ENCODE measurements at regions not wholly inside any gene's neighbourhood (a gene's known extent, or its start where the extent isn't known, plus 50 kb on each side); places are given as distances from the start of the nearest gene placed in this dataset.

DNA sequence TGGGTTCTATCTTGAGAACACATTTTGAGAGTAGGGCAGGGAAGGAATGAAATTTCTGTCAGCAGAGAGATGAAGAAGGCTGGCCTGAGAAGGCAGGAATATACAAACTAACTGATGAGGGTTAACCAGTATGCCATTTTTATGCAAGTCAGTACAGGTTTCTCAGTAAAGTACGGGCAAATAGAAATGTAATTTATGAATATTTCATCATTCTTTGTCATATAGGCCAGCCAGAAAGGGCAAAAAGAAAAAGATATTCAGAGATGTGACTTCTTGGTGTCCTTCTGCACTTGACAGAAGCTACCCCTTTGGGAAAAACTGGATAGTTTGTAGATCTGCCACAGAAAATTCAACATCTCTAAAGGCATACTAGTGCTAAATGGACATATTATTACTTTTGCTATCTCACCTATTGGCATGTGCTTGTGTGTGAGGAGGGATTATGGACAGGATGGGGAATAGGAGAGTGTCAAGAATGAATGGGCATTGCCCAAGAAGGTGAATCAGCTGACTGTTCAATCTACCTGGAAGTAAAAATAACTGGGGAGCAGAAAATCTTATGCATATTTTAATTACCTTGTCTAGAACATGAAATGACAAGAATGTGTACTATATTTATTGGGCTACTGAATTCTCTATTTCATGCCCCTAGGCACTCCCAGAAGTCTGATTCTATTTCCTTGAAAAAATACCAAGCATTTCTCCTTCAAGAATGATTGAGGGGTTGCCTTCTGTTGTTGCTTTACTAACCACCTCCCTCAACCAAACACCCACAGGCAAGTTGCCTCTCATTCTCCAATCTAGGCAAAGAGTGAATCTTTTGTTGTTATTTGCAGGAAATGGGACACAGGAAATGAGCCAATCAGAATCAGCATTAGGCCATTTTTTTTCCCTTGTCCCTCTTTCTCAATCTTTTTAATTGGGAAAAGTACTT is 175.1 kb upstream of the SLC38A2 start:
- no peak for TF ChIP-seq EZH2 (IDR thresholded peaks at IDR 0.05; ENCODE audit: borderline replicate concordance, insufficient read depth, low read length, poor library complexity, severe bottlenecking)
- TF ChIP-seq MXI1 (conservative IDR thresholded peaks at IDR 0.05; ENCODE audit: poor library complexity, severe bottlenecking): no peak
- TF ChIP-seq, protein P1, sequence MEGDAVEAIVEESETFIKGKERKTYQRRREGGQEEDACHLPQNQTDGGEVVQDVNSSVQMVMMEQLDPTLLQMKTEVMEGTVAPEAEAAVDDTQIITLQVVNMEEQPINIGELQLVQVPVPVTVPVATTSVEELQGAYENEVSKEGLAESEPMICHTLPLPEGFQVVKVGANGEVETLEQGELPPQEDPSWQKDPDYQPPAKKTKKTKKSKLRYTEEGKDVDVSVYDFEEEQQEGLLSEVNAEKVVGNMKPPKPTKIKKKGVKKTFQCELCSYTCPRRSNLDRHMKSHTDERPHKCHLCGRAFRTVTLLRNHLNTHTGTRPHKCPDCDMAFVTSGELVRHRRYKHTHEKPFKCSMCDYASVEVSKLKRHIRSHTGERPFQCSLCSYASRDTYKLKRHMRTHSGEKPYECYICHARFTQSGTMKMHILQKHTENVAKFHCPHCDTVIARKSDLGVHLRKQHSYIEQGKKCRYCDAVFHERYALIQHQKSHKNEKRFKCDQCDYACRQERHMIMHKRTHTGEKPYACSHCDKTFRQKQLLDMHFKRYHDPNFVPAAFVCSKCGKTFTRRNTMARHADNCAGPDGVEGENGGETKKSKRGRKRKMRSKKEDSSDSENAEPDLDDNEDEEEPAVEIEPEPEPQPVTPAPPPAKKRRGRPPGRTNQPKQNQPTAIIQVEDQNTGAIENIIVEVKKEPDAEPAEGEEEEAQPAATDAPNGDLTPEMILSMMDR (IDR thresholded peaks at IDR 0.05; ENCODE audit: poor library complexity, severe bottlenecking): no peak
- no peak for TF ChIP-seq TAF1 (IDR thresholded peaks at IDR 0.05; ENCODE audit: low read depth)
- no peak for TF ChIP-seq SMC3 (conservative IDR thresholded peaks at IDR 0.05; ENCODE audit: poor library complexity)
- no peak for TF ChIP-seq POLR2AphosphoS5 (IDR thresholded peaks at IDR 0.05)
- TF ChIP-seq RAD21 (conservative IDR thresholded peaks at IDR 0.05): no peak
- TF ChIP-seq, protein P2, sequence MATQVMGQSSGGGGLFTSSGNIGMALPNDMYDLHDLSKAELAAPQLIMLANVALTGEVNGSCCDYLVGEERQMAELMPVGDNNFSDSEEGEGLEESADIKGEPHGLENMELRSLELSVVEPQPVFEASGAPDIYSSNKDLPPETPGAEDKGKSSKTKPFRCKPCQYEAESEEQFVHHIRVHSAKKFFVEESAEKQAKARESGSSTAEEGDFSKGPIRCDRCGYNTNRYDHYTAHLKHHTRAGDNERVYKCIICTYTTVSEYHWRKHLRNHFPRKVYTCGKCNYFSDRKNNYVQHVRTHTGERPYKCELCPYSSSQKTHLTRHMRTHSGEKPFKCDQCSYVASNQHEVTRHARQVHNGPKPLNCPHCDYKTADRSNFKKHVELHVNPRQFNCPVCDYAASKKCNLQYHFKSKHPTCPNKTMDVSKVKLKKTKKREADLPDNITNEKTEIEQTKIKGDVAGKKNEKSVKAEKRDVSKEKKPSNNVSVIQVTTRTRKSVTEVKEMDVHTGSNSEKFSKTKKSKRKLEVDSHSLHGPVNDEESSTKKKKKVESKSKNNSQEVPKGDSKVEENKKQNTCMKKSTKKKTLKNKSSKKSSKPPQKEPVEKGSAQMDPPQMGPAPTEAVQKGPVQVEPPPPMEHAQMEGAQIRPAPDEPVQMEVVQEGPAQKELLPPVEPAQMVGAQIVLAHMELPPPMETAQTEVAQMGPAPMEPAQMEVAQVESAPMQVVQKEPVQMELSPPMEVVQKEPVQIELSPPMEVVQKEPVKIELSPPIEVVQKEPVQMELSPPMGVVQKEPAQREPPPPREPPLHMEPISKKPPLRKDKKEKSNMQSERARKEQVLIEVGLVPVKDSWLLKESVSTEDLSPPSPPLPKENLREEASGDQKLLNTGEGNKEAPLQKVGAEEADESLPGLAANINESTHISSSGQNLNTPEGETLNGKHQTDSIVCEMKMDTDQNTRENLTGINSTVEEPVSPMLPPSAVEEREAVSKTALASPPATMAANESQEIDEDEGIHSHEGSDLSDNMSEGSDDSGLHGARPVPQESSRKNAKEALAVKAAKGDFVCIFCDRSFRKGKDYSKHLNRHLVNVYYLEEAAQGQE (IDR thresholded peaks at IDR 0.05; ENCODE audit: borderline replicate concordance): no peak
- no peaks in the 10 kb centered on the region for H3K36me3 ChIP-seq (ENCODE audit: insufficient read depth, low read length)
- no peaks in the 10 kb centered on the region for H3K79me2 ChIP-seq (replicated peaks; ENCODE audit: insufficient read depth, low read length)
- H3K9ac ChIP-seq (ENCODE audit: low read length): no peak overlapping the region
- H3K27ac ChIP-seq (ENCODE audit: low read length): no peak overlapping the region
- no peak overlapping the region for H2AFZ ChIP-seq (ENCODE audit: low read depth, low read length)
- H4K20me1 ChIP-seq (ENCODE audit: insufficient read depth): no peaks in the 10 kb centered on the region
- H3K9me2 ChIP-seq (ENCODE audit: insufficient read depth, low read length): no peaks in the 10 kb centered on the region
- no peak overlapping the region for H3K4me2 ChIP-seq (ENCODE audit: low read length)
- no peaks in the 10 kb centered on the region for H3K9me3 ChIP-seq (ENCODE audit: low read length)
- H3K27me3 ChIP-seq (ENCODE audit: insufficient read depth, low read depth, low read length): no peaks in the 10 kb centered on the region
- H3F3A ChIP-seq (ENCODE audit: insufficient read depth, low read length, poor library complexity, severe bottlenecking): no peaks in the 10 kb centered on the region
- no peak overlapping the region for H3K4me3 ChIP-seq (ENCODE audit: low read length)

DNA sequence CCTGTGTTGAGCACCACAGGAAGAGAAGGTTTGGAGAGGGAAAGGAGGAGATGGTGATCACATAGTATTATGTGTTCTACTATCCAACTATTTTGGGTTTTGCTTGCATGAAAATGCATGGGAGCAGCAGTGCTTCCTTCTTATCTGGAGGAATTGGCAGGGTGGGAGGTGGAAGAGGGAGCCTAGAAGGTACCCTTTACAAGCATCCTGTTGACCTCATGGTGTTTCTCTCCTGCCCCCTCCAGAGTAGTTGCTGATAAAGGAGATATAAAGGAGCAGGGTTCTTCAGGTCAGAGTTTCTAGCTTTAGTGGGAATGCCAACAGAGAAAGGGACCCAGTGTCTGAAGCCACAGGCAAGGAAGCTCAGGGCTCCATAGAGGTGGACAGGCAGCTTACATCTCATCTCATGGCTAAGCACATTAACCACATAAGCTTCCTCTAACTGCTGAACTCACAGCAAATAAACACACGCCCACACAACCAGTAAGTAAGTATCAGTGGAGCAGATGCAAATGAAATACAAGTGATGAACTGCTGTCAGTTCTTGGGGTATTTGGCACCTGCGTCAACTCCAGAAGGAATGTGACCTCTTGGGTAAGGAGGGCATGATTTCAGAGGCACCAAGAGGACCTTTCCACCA is 174.2 kb upstream of the SLC38A2 start:
- Histone ChIP-seq H3F3A (ENCODE audit: insufficient read depth, low read length, poor library complexity, severe bottlenecking) (no peaks in the 10 kb centered on the region), H2AFZ (ENCODE audit: low read depth, low read length) (no peak overlapping the region), H3K27ac (ENCODE audit: low read length) (no peak overlapping the region), H3K9me3 (ENCODE audit: low read length) (no peaks in the 10 kb centered on the region), H3K27me3 (ENCODE audit: insufficient read depth, low read depth, low read length) (no peaks in the 10 kb centered on the region), H3K9me2 (ENCODE audit: insufficient read depth, low read length) (no peaks in the 10 kb centered on the region), H3K4me2 (ENCODE audit: low read length) (no peak overlapping the region), H3K36me3 (ENCODE audit: insufficient read depth, low read length) (no peaks in the 10 kb centered on the region), H3K4me3 (ENCODE audit: low read length) (no peak overlapping the region), H3K79me2 (replicated peaks; ENCODE audit: insufficient read depth, low read length) (no peaks in the 10 kb centered on the region), H4K20me1 (ENCODE audit: insufficient read depth) (no peaks in the 10 kb centered on the region), H3K9ac (ENCODE audit: low read length) (no peak overlapping the region)
- TF ChIP-seq, protein P1 (IDR thresholded peaks at IDR 0.05; ENCODE audit: poor library complexity, severe bottlenecking): no peak
- no peak for TF ChIP-seq RAD21 (conservative IDR thresholded peaks at IDR 0.05)
- TF ChIP-seq EZH2 (IDR thresholded peaks at IDR 0.05; ENCODE audit: borderline replicate concordance, insufficient read depth, low read length, poor library complexity, severe bottlenecking): no peak
- no peak for TF ChIP-seq MXI1 (conservative IDR thresholded peaks at IDR 0.05; ENCODE audit: poor library complexity, severe bottlenecking)
- TF ChIP-seq POLR2AphosphoS5 (IDR thresholded peaks at IDR 0.05): no peak
- TF ChIP-seq TAF1 (IDR thresholded peaks at IDR 0.05; ENCODE audit: low read depth): no peak
- no peak for TF ChIP-seq EP300 (conservative IDR thresholded peaks at IDR 0.05; ENCODE audit: poor library complexity, severe bottlenecking)
- no peak for TF ChIP-seq SMC3 (conservative IDR thresholded peaks at IDR 0.05; ENCODE audit: poor library complexity)
- TF ChIP-seq, protein P2 (IDR thresholded peaks at IDR 0.05; ENCODE audit: borderline replicate concordance): no peak
